Keratinocyte (primary cell): ENCODE measurements at regions not wholly inside any gene's neighbourhood (a gene's known extent, or its start where the extent isn't known, plus 50 kb on each side); places are given as distances from the start of the nearest gene placed in this dataset.
"Not testable (repeated sequence)": the region's sequence is repeated elsewhere in the genome, so short reads cannot be mapped to it uniquely, and the experiment has no call there.

Experiments used
- DNase-seq: peaks from one replicate; pipeline ENCODE4 v3.0.0-alpha.2; 2011; ENCODE audit warnings: low read depth, missing footprints, low spot score
- FAIRE-seq: peaks from 2 replicates; lab custom pipeline; 2011; peaks lifted over from hg19 to GRCh38; lab: Jason Lieb, UNC
- H2AFZ ChIP-seq: 2 replicates; pipeline ENCODE4 v1.6.0; 2012; ENCODE audit warnings: low read length, control low read depth, inconsistent platforms; ENCODE audit not compliant: control insufficient read depth
- H3K27ac ChIP-seq: 2 replicates; pipeline ENCODE4 v1.5.1; 2011; ENCODE audit warnings: low read length; ENCODE audit not compliant: control insufficient read depth, insufficient read depth
- H3K27me3 ChIP-seq: 3 replicates; pipeline ENCODE4 v1.6.0; 2011; ENCODE audit warnings: low read length; ENCODE audit not compliant: control insufficient read depth, insufficient read depth; ENCODE audit errors: extremely low read depth
- H3K36me3 ChIP-seq, 2 experiments: 2 replicates in 1 of 2; 3 replicates in 1 of 2; pipeline ENCODE4 v1.5.1; 2011; ENCODE audit warnings: low read length in 2 of 2, mild to moderate bottlenecking in 1 of 2; ENCODE audit not compliant: control insufficient read depth in 2 of 2, insufficient read depth in 2 of 2; ENCODE audit errors: extremely low read depth in 1 of 2
- H3K4me1 ChIP-seq: 3 replicates; pipeline ENCODE4 v1.5.1; 2011; ENCODE audit warnings: low read length; ENCODE audit not compliant: control insufficient read depth, insufficient read depth; ENCODE audit errors: extremely low read depth
- H3K4me2 ChIP-seq: 3 replicates; pipeline ENCODE4 v1.6.0; 2011; ENCODE audit warnings: low read depth, low read length; ENCODE audit not compliant: control insufficient read depth, insufficient read depth; ENCODE audit errors: extremely low read depth
- H3K4me3 ChIP-seq, 3 experiments: fragments of 200-600 bp in 1 of 3; sonication (generic) in 1 of 3; 2 replicates in 2 of 3; 3 replicates in 1 of 3; pipeline ENCODE4 v1.5.1; 2011 to 2016; ENCODE audit warnings: low read length in 3 of 3, mild to moderate bottlenecking in 3 of 3, control low read depth in 2 of 3, inconsistent platforms in 1 of 3, low read depth in 1 of 3, mixed read lengths in 1 of 3, mixed run types in 1 of 3, moderate library complexity in 1 of 3; ENCODE audit not compliant: control insufficient read depth in 2 of 3, insufficient read depth in 2 of 3; ENCODE audit errors: extremely low read depth in 1 of 3
- H3K79me2 ChIP-seq: 2 replicates; pipeline ENCODE4 v1.6.0; 2012; ENCODE audit warnings: low read length; ENCODE audit not compliant: control insufficient read depth, insufficient read depth
- H3K9ac ChIP-seq: 3 replicates; pipeline ENCODE4 v1.6.0; 2011; ENCODE audit warnings: low read length; ENCODE audit not compliant: control insufficient read depth, insufficient read depth; ENCODE audit errors: extremely low read depth
- H3K9me1 ChIP-seq: 3 replicates; pipeline ENCODE4 v1.6.0; 2011; ENCODE audit warnings: low read length; ENCODE audit not compliant: control insufficient read depth, insufficient read depth; ENCODE audit errors: extremely low read depth
- H3K9me3 ChIP-seq: 2 replicates; pipeline ENCODE4 v1.5.1; 2012; ENCODE audit warnings: low read depth, low read length; ENCODE audit not compliant: control insufficient read depth
- H4K20me1 ChIP-seq: 3 replicates; pipeline ENCODE4 v1.6.0; 2011; ENCODE audit warnings: low read length; ENCODE audit not compliant: control insufficient read depth, insufficient read depth; ENCODE audit errors: extremely low read depth
- CTCF ChIP-seq, 3 experiments: IDR thresholded peaks in 1 of 3; conservative IDR thresholded peaks in 1 of 3; optimal IDR thresholded peaks in 1 of 3; 2 replicates in 2 of 3; 3 replicates in 1 of 3; pipeline versions ENCODE3 to v1.5.1; 2011; ENCODE audit warnings: low read length in 3 of 3, mild to moderate bottlenecking in 3 of 3, moderate library complexity in 2 of 3, control low read depth in 1 of 3, inconsistent platforms in 1 of 3; ENCODE audit not compliant: insufficient read depth in 2 of 3; ENCODE audit errors: extremely low read depth in 1 of 3
- EZH2 ChIP-seq: IDR thresholded peaks from one replicate; pipeline ENCODE4 v1.6.1; 2012; ENCODE audit warnings: inconsistent platforms, mild to moderate bottlenecking, low read length, moderate library complexity
- dilution Hi-C: fragments of 300-500 bp; cut with MboI; formaldehyde crosslinking; loops from one replicate; pipeline ENCODE4 v1.7.0; 2020; ENCODE audit warnings: low sequenced_read_pairs; ENCODE audit not compliant: extremely low pct_ligation_motif_present

GRCh38 chr5:90047113-90047512 lies 362.4 kb downstream of the CETN3 start:
- no peak overlapping the region for H3K9ac ChIP-seq
- TF ChIP-seq EZH2 (no peak), CTCF (optimal IDR thresholded peaks at IDR 0.05 in 1 of 3, IDR thresholded peaks at IDR 0.05 in 1 of 3, conservative IDR thresholded peaks at IDR 0.05 in 1 of 3; ENCODE audit: extremely low read depth in 1 of 3, insufficient read depth in 2 of 3, low read length in 3 of 3) (no peak)
- H2AFZ ChIP-seq, result no peak overlapping the region
- FAIRE-seq, result no peak
- dilution Hi-C loops, result no loop called here
- no peak overlapping the region for H3K4me2 ChIP-seq
- H3K9me3 ChIP-seq, result no peaks in the 10 kb centered on the region
- H3K27me3 ChIP-seq, result no peaks in the 10 kb centered on the region
- no peak overlapping the region for H3K4me3 ChIP-seq
- H3K9me1 ChIP-seq, result no peaks in the 10 kb centered on the region
- no peaks in the 10 kb centered on the region for H3K4me1 ChIP-seq
- H4K20me1 ChIP-seq, result no peaks in the 10 kb centered on the region
- H3K79me2 ChIP-seq, result no peaks in the 10 kb centered on the region
- DNase-seq, result no peak
- no peak overlapping the region for H3K27ac ChIP-seq
- no peaks in the 10 kb centered on the region for H3K36me3 ChIP-seq

- H3K4me2 ChIP-seq, H2AFZ ChIP-seq, H3K27me3 ChIP-seq, H3K9ac ChIP-seq, H3K4me1 ChIP-seq, H3K9me3 ChIP-seq, dilution Hi-C loops, H3K79me2 ChIP-seq, H3K27ac ChIP-seq, H3K36me3 ChIP-seq, H4K20me1 ChIP-seq, H3K4me3 ChIP-seq, FAIRE-seq, DNase-seq, H3K9me1 ChIP-seq: not testable (repeated sequence)
These were observed 369.5 kb downstream of the CETN3 start for GRCh38 chr5:90040082-90040481.

- DNase-seq (no peak), FAIRE-seq (no peak)
- H4K20me1 ChIP-seq, result no peaks in the 10 kb centered on the region
- dilution Hi-C loops, result no loop called here
- no peak overlapping the region for H3K9ac ChIP-seq
- no peaks in the 10 kb centered on the region for H3K27me3 ChIP-seq
- no peak overlapping the region for H2AFZ ChIP-seq
- H3K4me2 ChIP-seq, result no peak overlapping the region
- TF ChIP-seq CTCF (optimal IDR thresholded peaks at IDR 0.05 in 1 of 3, IDR thresholded peaks at IDR 0.05 in 1 of 3, conservative IDR thresholded peaks at IDR 0.05 in 1 of 3; ENCODE audit: extremely low read depth in 1 of 3, insufficient read depth in 2 of 3, low read length in 3 of 3) (no peak), EZH2 (no peak)
- no peaks in the 10 kb centered on the region for H3K9me1 ChIP-seq
- H3K27ac ChIP-seq, result no peak overlapping the region
- no peaks in the 10 kb centered on the region for H3K9me3 ChIP-seq
- no peaks in the 10 kb centered on the region for H3K79me2 ChIP-seq
- no peaks in the 10 kb centered on the region for H3K36me3 ChIP-seq
- H3K4me3 ChIP-seq, result no peak overlapping the region
- no peaks in the 10 kb centered on the region for H3K4me1 ChIP-seq
These were observed 371.9 kb downstream of the CETN3 start for GRCh38 chr5:90037646-90038045.
